ENCODE measurements at regions not wholly inside any gene's neighbourhood (a gene's known extent, or its start where the extent isn't known, plus 50 kb on each side); places are given as distances from the start of the nearest gene placed in this dataset.

GRCh38 chr1:17948594-17948993 lies 159.0 kb upstream of the IGSF21 start:
- Mint-ChIP-seq H3K27ac (no peak overlapping the region), H3K27me3 (ENCODE audit: insufficient read depth) (peaks cover 5% of the 10 kb centered on the region), H3K9me3 (no peaks in the 10 kb centered on the region), H3K36me3 (ENCODE audit: low read depth) (no peaks in the 10 kb centered on the region), H3K4me1 (ENCODE audit: low read depth) (no peaks in the 10 kb centered on the region), H3K4me3 (no peak overlapping the region)
- DNase-seq (ENCODE audit: low spot score) = no peak
- intact Hi-C loops (cut with micrococcal nuclease) = no loop called here

- no peaks in the 10 kb centered on the region for H3K9me3 Mint-ChIP-seq
- no peak for DNase-seq (ENCODE audit: low spot score)
- H3K27ac Mint-ChIP-seq = no peak overlapping the region
- no peaks in the 10 kb centered on the region for H3K36me3 Mint-ChIP-seq (ENCODE audit: low read depth)
- H3K4me1 Mint-ChIP-seq (ENCODE audit: low read depth) = no peaks in the 10 kb centered on the region
- intact Hi-C loops (cut with micrococcal nuclease) = no loop called here
- no peak overlapping the region for H3K4me3 Mint-ChIP-seq
- H3K27me3 Mint-ChIP-seq (ENCODE audit: insufficient read depth) = peaks cover 5% of the 10 kb centered on the region
Observed at GRCh38 chr1:17949511-17949910, 158.1 kb upstream of the IGSF21 start.

DNA sequence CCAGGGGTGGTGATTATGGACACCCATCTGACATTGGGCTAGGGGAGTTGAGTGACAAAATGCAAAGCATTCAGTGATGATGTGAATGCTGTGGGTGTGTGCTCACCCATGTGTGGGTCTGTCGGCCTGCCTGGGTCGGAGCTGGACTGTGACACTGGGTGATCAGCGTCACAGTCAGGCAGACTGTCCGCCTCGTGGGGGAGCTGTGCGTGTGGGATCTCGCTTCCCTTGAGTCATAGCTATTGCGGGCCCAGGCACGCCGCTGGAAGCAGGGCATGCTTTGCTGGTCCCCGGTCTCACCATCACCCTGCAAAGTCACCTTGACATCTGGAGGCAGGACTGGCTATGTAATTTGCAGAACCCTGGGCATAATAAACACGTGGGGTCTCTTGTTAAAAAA lies 156.9 kb upstream of the IGSF21 start:
- Mint-ChIP-seq H3K27ac (no peak overlapping the region), H3K36me3 (ENCODE audit: low read depth) (no peaks in the 10 kb centered on the region), H3K4me1 (ENCODE audit: low read depth) (no peaks in the 10 kb centered on the region), H3K9me3 (no peaks in the 10 kb centered on the region), H3K27me3 (ENCODE audit: insufficient read depth) (peaks cover 4% of the 10 kb centered on the region), H3K4me3 (no peak overlapping the region)
- DNase-seq (ENCODE audit: low spot score) = no peak
- intact Hi-C loops (cut with micrococcal nuclease) = no loop called here

DNA sequence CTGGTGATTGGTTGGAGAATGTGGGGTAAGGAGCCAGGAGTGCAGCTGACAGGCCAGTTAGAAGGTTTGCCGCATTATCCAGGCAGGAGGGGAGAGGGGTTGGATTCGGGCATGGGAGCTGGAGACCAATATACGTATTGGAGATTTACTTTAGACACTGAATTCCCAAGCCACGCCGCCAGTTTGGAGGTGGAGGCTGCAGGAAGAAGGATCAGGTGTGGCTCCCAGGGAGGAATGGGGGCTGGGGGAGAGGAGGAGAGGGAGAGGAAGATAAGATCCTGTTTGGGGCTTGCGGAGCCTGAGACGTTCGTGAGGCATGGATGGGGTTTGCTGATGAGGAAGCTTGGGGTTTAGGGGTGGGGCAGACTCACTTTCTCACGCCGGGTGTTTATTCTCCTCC lies 155.1 kb upstream of the IGSF21 start:
- no peak overlapping the region for H3K4me3 Mint-ChIP-seq
- intact Hi-C loops (cut with micrococcal nuclease) = no loop called here
- peaks cover 4% of the 10 kb centered on the region for H3K27me3 Mint-ChIP-seq (ENCODE audit: insufficient read depth)
- DNase-seq (ENCODE audit: low spot score) = no peak
- no peaks in the 10 kb centered on the region for H3K9me3 Mint-ChIP-seq
- no peaks in the 10 kb centered on the region for H3K4me1 Mint-ChIP-seq (ENCODE audit: low read depth)
- H3K36me3 Mint-ChIP-seq (ENCODE audit: low read depth) = no peaks in the 10 kb centered on the region
- no peak overlapping the region for H3K27ac Mint-ChIP-seq

GRCh38 chr1:17953921-17954320 lies 153.7 kb upstream of the IGSF21 start:
- Mint-ChIP-seq H3K9me3 (no peaks in the 10 kb centered on the region), H3K27ac (no peak overlapping the region), H3K36me3 (ENCODE audit: low read depth) (no peaks in the 10 kb centered on the region), H3K27me3 (ENCODE audit: insufficient read depth) (peaks cover 4% of the 10 kb centered on the region), H3K4me3 (no peak overlapping the region), H3K4me1 (ENCODE audit: low read depth) (no peaks in the 10 kb centered on the region)
- intact Hi-C loops (cut with micrococcal nuclease) = no loop called here
- DNase-seq (ENCODE audit: low spot score) = no peak

DNA sequence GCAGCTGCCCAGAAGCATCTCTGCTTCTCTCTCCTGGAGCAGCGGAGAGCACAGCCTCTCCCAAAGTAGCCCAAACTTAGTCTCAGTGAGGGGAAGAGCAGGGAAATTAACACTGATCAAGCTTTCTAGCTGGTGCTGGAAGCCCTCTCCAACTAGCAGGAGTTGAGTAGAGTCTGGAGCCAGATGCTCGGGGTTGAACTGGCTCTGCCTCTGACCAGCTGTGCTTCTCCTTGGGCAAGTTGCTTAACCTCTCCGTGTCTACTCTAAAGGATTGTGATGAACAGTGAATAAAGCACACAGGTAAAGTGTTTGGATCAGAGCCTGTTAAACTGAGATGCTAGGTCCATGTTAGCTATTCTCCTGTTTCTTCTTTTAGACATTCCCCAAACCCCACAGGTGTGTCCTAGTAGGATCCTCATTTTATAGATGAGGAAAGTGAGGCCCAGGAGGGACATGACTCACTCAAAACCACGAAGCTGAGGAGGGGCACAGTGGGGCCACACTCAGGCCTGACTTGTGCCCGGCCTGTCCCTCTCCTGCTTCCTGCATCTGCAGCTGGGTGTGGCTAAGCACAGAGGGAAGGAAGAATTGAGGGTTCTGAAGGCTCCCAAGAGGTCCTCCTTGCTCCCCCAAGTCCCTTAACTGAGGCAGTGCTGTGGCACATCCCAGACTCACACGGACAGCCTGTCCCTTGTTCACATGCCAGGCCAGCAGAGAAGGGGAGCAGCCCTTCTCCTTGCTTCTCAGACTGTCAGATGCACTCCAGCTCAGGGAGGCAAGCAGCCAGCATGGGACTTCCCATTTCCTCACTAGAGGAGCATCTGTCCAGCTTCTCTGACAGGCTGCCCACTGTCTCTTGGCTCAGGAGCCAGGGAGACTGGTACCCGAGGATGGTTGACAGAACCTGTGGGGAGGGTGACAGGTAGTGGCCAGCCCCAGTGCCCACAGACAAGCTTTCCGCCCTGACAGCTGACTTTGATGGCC lies 152.0 kb upstream of the IGSF21 start:
- no peak overlapping the region for H3K4me3 Mint-ChIP-seq
- no peak overlapping the region for H3K27ac Mint-ChIP-seq
- intact Hi-C loops (cut with micrococcal nuclease) = no loop called here
- H3K9me3 Mint-ChIP-seq = no peaks in the 10 kb centered on the region
- H3K27me3 Mint-ChIP-seq (ENCODE audit: insufficient read depth) = peaks cover 4% of the 10 kb centered on the region
- H3K36me3 Mint-ChIP-seq (ENCODE audit: low read depth) = no peaks in the 10 kb centered on the region
- H3K4me1 Mint-ChIP-seq (ENCODE audit: low read depth) = no peaks in the 10 kb centered on the region
- no peak for DNase-seq (ENCODE audit: low spot score)

- Mint-ChIP-seq H3K27ac (no peak overlapping the region), H3K4me1 (ENCODE audit: low read depth) (no peaks in the 10 kb centered on the region), H3K27me3 (ENCODE audit: insufficient read depth) (peaks cover 3% of the 10 kb centered on the region), H3K4me3 (no peak overlapping the region), H3K9me3 (no peaks in the 10 kb centered on the region), H3K36me3 (ENCODE audit: low read depth) (no peaks in the 10 kb centered on the region)
- intact Hi-C loops (cut with micrococcal nuclease) = no loop called here
- no peak for DNase-seq (ENCODE audit: low spot score)
Observed at GRCh38 chr1:17957588-17958267, 149.9 kb upstream of the IGSF21 start.

GRCh38 chr1:17958704-17959103 lies 148.9 kb upstream of the IGSF21 start:
- Mint-ChIP-seq H3K4me3 (no peak overlapping the region), H3K27me3 (ENCODE audit: insufficient read depth) (no peaks in the 10 kb centered on the region), H3K4me1 (ENCODE audit: low read depth) (no peaks in the 10 kb centered on the region), H3K9me3 (no peaks in the 10 kb centered on the region), H3K27ac (no peak overlapping the region), H3K36me3 (ENCODE audit: low read depth) (no peaks in the 10 kb centered on the region)
- intact Hi-C loops (cut with micrococcal nuclease) = no loop called here
- no peak for DNase-seq (ENCODE audit: low spot score)

GRCh38 chr1:17963513-17963912 lies 144.1 kb upstream of the IGSF21 start:
- intact Hi-C loops (cut with micrococcal nuclease) = no loop called here
- no peak for DNase-seq (ENCODE audit: low spot score)
- Mint-ChIP-seq H3K4me3 (no peak overlapping the region), H3K9me3 (no peaks in the 10 kb centered on the region), H3K27ac (no peak overlapping the region), H3K36me3 (ENCODE audit: low read depth) (no peaks in the 10 kb centered on the region), H3K4me1 (ENCODE audit: low read depth) (no peaks in the 10 kb centered on the region), H3K27me3 (ENCODE audit: insufficient read depth) (peaks cover 2% of the 10 kb centered on the region)

- peaks cover 2% of the 10 kb centered on the region for H3K27me3 Mint-ChIP-seq (ENCODE audit: insufficient read depth)
- H3K36me3 Mint-ChIP-seq (ENCODE audit: low read depth) = no peaks in the 10 kb centered on the region
- H3K4me3 Mint-ChIP-seq = no peak overlapping the region
- H3K4me1 Mint-ChIP-seq (ENCODE audit: low read depth) = no peaks in the 10 kb centered on the region
- intact Hi-C loops (cut with micrococcal nuclease) = no loop called here
- no peaks in the 10 kb centered on the region for H3K9me3 Mint-ChIP-seq
- no peak overlapping the region for H3K27ac Mint-ChIP-seq
- DNase-seq (ENCODE audit: low spot score) = no peak
Observed at GRCh38 chr1:17965515-17966100, 142.0 kb upstream of the IGSF21 start.

- Mint-ChIP-seq H3K4me3 (no peak overlapping the region), H3K36me3 (ENCODE audit: low read depth) (no peaks in the 10 kb centered on the region), H3K9me3 (no peaks in the 10 kb centered on the region), H3K27ac (no peak overlapping the region), H3K27me3 (ENCODE audit: insufficient read depth) (peaks cover 4% of the 10 kb centered on the region), H3K4me1 (ENCODE audit: low read depth) (no peaks in the 10 kb centered on the region)
- intact Hi-C loops (cut with micrococcal nuclease) = no loop called here
- DNase-seq (ENCODE audit: low spot score) = no peak
Observed at GRCh38 chr1:17966341-17966740, 141.3 kb upstream of the IGSF21 start.

DNA sequence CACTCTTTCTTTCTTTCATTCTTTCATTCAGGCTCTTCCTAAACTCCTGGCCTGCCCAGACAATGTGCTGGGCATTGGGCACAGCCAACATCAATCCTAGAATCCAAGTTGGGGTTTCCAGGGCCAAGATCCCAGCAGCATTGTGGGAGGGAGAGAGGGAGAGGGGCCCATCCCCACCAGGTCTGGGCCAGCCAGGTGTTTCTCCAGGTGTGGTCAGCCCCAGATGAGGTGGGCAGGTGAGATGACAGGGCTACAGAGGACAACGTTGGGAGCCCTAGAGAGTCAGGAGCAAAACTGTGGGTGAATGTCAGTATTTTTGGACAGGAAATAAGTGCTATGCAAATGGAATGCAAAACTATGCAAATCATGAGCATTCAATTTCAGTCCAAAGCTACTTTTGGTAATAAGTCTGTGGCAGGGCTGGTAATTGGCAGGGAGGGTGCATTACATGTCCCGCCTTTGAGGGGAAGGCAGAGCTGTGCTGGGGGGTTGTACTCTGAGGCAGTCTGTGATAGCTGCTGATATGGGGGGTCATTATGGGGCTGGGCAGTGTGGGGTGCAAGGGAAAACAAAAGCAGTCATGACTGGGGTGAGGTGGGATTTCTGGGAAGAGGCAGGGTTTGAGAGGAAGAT lies 139.9 kb upstream of the IGSF21 start:
- H3K4me1 Mint-ChIP-seq (ENCODE audit: low read depth) = no peaks in the 10 kb centered on the region
- no peak for DNase-seq (ENCODE audit: low spot score)
- intact Hi-C loops (cut with micrococcal nuclease) = no loop called here
- no peak overlapping the region for H3K27ac Mint-ChIP-seq
- no peaks in the 10 kb centered on the region for H3K36me3 Mint-ChIP-seq (ENCODE audit: low read depth)
- H3K4me3 Mint-ChIP-seq = no peak overlapping the region
- no peaks in the 10 kb centered on the region for H3K9me3 Mint-ChIP-seq
- peaks cover 4% of the 10 kb centered on the region for H3K27me3 Mint-ChIP-seq (ENCODE audit: insufficient read depth)

DNA sequence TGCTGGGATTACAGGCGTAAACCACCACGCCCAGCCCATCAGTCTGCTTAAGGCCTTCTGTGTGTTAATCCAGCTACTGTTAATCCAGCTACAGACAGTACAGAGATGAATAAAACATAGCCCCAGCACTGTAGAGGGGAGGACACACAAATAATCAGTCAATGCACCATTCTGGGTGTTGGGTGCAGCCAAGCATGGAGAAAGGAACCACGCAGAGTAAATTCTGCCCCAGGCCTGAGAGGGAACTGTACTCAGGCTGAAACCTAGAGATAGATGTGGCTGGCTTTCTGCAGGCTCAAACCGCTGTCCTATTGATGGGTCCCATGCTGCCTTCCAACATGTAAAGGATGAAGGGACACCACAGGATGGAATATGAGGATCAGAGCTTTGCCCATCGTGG lies 136.8 kb upstream of the IGSF21 start:
- Mint-ChIP-seq H3K27me3 (ENCODE audit: insufficient read depth) (peaks cover 3% of the 10 kb centered on the region), H3K27ac (no peak overlapping the region), H3K36me3 (ENCODE audit: low read depth) (no peaks in the 10 kb centered on the region), H3K9me3 (no peaks in the 10 kb centered on the region), H3K4me3 (no peak overlapping the region), H3K4me1 (ENCODE audit: low read depth) (no peaks in the 10 kb centered on the region)
- intact Hi-C loops (cut with micrococcal nuclease) = no loop called here
- DNase-seq (ENCODE audit: low spot score) = no peak
